HepG2 (cell line): ENCODE measurements at regions not wholly inside any gene's neighbourhood (a gene's known extent, or its start where the extent isn't known, plus 50 kb on each side); places are given as distances from the start of the nearest gene placed in this dataset.

Experiments used
- EEA1 ChIP-seq: sonication (generic); formaldehyde crosslinking; IDR thresholded peaks from 2 replicates; pipeline ENCODE4 v1.5.1; 2020; ENCODE audit warnings: mild to moderate bottlenecking, missing genetic modification reagents, borderline replicate concordance
- HNRNPLL ChIP-seq: fragments of 200-400 bp; formaldehyde crosslinking; IDR thresholded peaks from 2 replicates; pipeline ENCODE4 v1.6.1; 2017; ENCODE audit warnings: mild to moderate bottlenecking, low read depth, low read length; ENCODE audit not compliant: poor library complexity, severe bottlenecking
- NFE2L2 ChIP-seq: fragments of 150-350 bp; IDR thresholded peaks from 2 replicates; pipeline ENCODE4 v1.6.1; 2014; ENCODE audit warnings: low read length
- PAX8 ChIP-seq: sonication (generic); formaldehyde crosslinking; IDR thresholded peaks from 2 replicates; pipeline ENCODE4 v1.8.0; 2022; ENCODE audit warnings: mild to moderate bottlenecking, missing genetic modification reagents, borderline replicate concordance
- SRSF9 ChIP-seq: fragments of 200-400 bp; formaldehyde crosslinking; IDR thresholded peaks from 2 replicates; pipeline ENCODE4 v1.6.1; 2018; ENCODE audit warnings: borderline replicate concordance, mild to moderate bottlenecking, low read depth, low read length; ENCODE audit not compliant: insufficient read depth, poor library complexity, severe bottlenecking
- TBX2 ChIP-seq: sonication (generic); formaldehyde crosslinking; IDR thresholded peaks from 2 replicates; pipeline ENCODE4 v1.5.0; 2020; ENCODE audit warnings: missing genetic modification reagents, mild to moderate bottlenecking, borderline replicate concordance
- ZBTB8A ChIP-seq: sonication (generic); formaldehyde crosslinking; IDR thresholded peaks from 2 replicates; pipeline ENCODE4 v1.4.0; 2020; ENCODE audit warnings: mild to moderate bottlenecking, low read depth, missing genetic modification reagents, borderline replicate concordance
- ZNF33A ChIP-seq: sonication (generic); formaldehyde crosslinking; IDR thresholded peaks from 2 replicates; pipeline ENCODE4 v1.5.1; 2020; ENCODE audit warnings: missing genetic modification reagents, mild to moderate bottlenecking, moderate library complexity, borderline replicate concordance
- ZNF660 ChIP-seq: sonication (generic); formaldehyde crosslinking; IDR thresholded peaks from 2 replicates; pipeline ENCODE4 v1.5.1; 2020; ENCODE audit warnings: mild to moderate bottlenecking, low read depth, missing genetic modification reagents, borderline replicate concordance
- TF ChIP-seq, protein P1 (sequence below): sonication (generic); formaldehyde crosslinking; IDR thresholded peaks from 2 replicates; pipeline ENCODE4 v1.5.0; 2020; ENCODE audit warnings: missing genetic modification reagents
- TF ChIP-seq, protein P2 (sequence below): sonication (generic); formaldehyde crosslinking; IDR thresholded peaks from 2 replicates; pipeline ENCODE4 v1.4.0; 2020; ENCODE audit warnings: missing genetic modification reagents, low read depth, mild to moderate bottlenecking, borderline replicate concordance
- TF ChIP-seq, protein P3 (sequence below): sonication (generic); formaldehyde crosslinking; IDR thresholded peaks from 2 replicates; pipeline ENCODE4 v1.5.1; 2020; ENCODE audit warnings: mild to moderate bottlenecking, moderate library complexity, missing genetic modification reagents
- TF ChIP-seq, protein P4 (sequence below): sonication (generic); formaldehyde crosslinking; IDR thresholded peaks from 2 replicates; pipeline ENCODE4 v1.5.0; 2020; ENCODE audit warnings: mild to moderate bottlenecking, missing genetic modification reagents, moderate library complexity
- TF ChIP-seq, protein P5 (sequence below): sonication (generic); formaldehyde crosslinking; IDR thresholded peaks from 2 replicates; pipeline ENCODE4 v1.8.0; 2022; ENCODE audit warnings: mild to moderate bottlenecking, missing genetic modification reagents, moderate library complexity
- TF ChIP-seq, protein P6 (sequence below): sonication (generic); formaldehyde crosslinking; IDR thresholded peaks from 2 replicates; pipeline ENCODE4 v1.5.0; 2020; ENCODE audit warnings: missing genetic modification reagents
- TF ChIP-seq, protein P7 (sequence below): sonication (generic); formaldehyde crosslinking; IDR thresholded peaks from 2 replicates; pipeline ENCODE4 v1.4.0; 2020; ENCODE audit warnings: missing genetic modification reagents
- TF ChIP-seq, protein P8 (sequence below): sonication (generic); formaldehyde crosslinking; IDR thresholded peaks from 2 replicates; pipeline ENCODE4 v1.9.0; 2021; ENCODE audit warnings: missing genetic modification reagents, borderline replicate concordance

DNA sequence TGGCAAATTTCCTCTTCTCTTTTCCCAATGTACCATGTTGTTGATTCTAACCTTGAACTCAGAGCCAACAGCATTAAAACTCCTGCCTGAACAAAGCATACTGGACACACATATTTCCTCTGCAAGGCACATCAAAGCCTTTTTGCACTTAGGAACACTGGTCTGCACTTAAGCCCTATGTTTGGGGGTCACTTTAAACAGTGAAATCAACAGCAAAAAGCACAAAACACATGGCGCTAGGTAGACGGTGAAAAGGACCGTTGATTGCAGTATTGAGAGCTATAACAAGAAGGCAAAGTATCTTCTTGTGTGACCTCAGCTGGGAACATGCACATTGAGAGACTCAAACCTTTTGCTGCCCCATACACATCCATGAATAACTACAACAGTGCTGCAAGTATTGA is 83.9 kb upstream of the SH3BP4 start (continued):
- TF ChIP-seq, protein P1, sequence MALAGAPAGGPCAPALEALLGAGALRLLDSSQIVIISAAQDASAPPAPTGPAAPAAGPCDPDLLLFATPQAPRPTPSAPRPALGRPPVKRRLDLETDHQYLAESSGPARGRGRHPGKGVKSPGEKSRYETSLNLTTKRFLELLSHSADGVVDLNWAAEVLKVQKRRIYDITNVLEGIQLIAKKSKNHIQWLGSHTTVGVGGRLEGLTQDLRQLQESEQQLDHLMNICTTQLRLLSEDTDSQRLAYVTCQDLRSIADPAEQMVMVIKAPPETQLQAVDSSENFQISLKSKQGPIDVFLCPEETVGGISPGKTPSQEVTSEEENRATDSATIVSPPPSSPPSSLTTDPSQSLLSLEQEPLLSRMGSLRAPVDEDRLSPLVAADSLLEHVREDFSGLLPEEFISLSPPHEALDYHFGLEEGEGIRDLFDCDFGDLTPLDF (CRISPR knock-in tag) = no peak
- TF ChIP-seq HNRNPLL (no peak), TBX2 (peak; percentile 95), ZNF33A (no peak), PAX8 (CRISPR knock-in tag) (no peak), ZBTB8A (CRISPR knock-in tag) (no peak), ZNF660 (CRISPR knock-in tag) (no peak), NFE2L2 (no peak), SRSF9 (no peak), EEA1 (CRISPR knock-in tag) (no peak)
- TF ChIP-seq, protein P2, sequence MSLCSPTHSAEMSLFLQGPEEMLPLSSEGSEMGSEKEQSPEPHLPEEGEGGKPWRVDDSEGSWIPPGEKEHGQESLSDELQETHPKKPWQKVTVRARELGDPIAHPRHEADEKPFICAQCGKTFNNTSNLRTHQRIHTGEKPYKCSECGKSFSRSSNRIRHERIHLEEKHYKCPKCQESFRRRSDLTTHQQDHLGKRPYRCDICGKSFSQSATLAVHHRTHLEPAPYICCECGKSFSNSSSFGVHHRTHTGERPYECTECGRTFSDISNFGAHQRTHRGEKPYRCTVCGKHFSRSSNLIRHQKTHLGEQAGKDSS (CRISPR knock-in tag) = no peak; the same call in 1 of the 2 replicates
- TF ChIP-seq, protein P3, sequence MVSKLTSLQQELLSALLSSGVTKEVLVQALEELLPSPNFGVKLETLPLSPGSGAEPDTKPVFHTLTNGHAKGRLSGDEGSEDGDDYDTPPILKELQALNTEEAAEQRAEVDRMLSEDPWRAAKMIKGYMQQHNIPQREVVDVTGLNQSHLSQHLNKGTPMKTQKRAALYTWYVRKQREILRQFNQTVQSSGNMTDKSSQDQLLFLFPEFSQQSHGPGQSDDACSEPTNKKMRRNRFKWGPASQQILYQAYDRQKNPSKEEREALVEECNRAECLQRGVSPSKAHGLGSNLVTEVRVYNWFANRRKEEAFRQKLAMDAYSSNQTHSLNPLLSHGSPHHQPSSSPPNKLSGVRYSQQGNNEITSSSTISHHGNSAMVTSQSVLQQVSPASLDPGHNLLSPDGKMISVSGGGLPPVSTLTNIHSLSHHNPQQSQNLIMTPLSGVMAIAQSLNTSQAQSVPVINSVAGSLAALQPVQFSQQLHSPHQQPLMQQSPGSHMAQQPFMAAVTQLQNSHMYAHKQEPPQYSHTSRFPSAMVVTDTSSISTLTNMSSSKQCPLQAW (CRISPR knock-in tag) = peak; percentile 92
- TF ChIP-seq, protein P4, sequence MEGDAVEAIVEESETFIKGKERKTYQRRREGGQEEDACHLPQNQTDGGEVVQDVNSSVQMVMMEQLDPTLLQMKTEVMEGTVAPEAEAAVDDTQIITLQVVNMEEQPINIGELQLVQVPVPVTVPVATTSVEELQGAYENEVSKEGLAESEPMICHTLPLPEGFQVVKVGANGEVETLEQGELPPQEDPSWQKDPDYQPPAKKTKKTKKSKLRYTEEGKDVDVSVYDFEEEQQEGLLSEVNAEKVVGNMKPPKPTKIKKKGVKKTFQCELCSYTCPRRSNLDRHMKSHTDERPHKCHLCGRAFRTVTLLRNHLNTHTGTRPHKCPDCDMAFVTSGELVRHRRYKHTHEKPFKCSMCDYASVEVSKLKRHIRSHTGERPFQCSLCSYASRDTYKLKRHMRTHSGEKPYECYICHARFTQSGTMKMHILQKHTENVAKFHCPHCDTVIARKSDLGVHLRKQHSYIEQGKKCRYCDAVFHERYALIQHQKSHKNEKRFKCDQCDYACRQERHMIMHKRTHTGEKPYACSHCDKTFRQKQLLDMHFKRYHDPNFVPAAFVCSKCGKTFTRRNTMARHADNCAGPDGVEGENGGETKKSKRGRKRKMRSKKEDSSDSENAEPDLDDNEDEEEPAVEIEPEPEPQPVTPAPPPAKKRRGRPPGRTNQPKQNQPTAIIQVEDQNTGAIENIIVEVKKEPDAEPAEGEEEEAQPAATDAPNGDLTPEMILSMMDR (CRISPR knock-in tag) = peak; percentile 18; the same call in 1 of the 2 replicates
- TF ChIP-seq, protein P5, sequence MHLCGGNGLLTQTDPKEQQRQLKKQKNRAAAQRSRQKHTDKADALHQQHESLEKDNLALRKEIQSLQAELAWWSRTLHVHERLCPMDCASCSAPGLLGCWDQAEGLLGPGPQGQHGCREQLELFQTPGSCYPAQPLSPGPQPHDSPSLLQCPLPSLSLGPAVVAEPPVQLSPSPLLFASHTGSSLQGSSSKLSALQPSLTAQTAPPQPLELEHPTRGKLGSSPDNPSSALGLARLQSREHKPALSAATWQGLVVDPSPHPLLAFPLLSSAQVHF = no peak
- TF ChIP-seq, protein P6, sequence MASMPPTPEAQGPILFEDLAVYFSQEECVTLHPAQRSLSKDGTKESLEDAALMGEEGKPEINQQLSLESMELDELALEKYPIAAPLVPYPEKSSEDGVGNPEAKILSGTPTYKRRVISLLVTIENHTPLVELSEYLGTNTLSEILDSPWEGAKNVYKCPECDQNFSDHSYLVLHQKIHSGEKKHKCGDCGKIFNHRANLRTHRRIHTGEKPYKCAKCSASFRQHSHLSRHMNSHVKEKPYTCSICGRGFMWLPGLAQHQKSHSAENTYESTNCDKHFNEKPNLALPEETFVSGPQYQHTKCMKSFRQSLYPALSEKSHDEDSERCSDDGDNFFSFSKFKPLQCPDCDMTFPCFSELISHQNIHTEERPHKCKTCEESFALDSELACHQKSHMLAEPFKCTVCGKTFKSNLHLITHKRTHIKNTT (CRISPR knock-in tag) = no peak
- TF ChIP-seq, protein P7, sequence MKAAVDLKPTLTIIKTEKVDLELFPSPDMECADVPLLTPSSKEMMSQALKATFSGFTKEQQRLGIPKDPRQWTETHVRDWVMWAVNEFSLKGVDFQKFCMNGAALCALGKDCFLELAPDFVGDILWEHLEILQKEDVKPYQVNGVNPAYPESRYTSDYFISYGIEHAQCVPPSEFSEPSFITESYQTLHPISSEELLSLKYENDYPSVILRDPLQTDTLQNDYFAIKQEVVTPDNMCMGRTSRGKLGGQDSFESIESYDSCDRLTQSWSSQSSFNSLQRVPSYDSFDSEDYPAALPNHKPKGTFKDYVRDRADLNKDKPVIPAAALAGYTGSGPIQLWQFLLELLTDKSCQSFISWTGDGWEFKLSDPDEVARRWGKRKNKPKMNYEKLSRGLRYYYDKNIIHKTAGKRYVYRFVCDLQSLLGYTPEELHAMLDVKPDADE (CRISPR knock-in tag) = no peak
- TF ChIP-seq, protein P8, sequence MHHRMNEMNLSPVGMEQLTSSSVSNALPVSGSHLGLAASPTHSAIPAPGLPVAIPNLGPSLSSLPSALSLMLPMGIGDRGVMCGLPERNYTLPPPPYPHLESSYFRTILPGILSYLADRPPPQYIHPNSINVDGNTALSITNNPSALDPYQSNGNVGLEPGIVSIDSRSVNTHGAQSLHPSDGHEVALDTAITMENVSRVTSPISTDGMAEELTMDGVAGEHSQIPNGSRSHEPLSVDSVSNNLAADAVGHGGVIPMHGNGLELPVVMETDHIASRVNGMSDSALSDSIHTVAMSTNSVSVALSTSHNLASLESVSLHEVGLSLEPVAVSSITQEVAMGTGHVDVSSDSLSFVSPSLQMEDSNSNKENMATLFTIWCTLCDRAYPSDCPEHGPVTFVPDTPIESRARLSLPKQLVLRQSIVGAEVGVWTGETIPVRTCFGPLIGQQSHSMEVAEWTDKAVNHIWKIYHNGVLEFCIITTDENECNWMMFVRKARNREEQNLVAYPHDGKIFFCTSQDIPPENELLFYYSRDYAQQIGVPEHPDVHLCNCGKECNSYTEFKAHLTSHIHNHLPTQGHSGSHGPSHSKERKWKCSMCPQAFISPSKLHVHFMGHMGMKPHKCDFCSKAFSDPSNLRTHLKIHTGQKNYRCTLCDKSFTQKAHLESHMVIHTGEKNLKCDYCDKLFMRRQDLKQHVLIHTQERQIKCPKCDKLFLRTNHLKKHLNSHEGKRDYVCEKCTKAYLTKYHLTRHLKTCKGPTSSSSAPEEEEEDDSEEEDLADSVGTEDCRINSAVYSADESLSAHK = no peak
